ENCODE measurements at regions not wholly inside any gene's neighbourhood (a gene's known extent, or its start where the extent isn't known, plus 50 kb on each side); places are given as distances from the start of the nearest gene placed in this dataset.

DNA sequence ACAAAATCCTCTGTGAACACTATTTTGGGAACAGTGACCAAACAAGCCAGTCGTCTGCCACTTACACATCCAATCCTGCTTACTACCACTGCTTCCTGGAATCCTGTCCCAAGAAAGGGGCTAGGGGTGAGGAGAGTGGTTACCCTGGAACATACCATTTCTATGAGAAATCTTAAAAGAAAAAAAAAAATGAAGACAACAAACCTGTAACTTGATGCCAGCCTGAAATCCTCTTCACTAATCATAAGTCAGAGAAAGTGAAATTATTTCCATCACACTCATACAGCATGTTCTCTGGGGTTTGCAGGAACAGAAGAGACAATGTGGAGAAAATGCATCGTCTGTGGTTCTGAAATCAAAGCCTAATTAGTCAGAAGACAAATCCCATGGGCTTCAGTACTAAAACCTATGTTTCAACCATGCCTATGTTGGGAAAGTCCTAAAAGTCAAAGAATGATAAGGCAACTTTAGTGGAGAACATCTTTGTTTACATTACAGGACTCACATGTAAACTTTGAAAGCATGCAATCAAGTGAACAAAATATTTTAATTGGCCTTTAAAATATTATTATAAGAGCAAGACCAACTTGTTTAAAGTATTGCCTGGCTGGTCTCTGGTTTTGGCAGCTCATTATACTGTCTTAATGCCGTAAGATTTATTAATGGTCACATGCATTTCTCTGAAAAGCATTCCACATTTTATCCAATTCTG is 220.7 kb downstream of the LTN1 start:
- no peak for ATAC-seq
- ChIA-PET POLR2A (no interaction called here), CTCF (ENCODE audit: low intra/inter-chr PET ratio) (no interaction called here)
- TF ChIP-seq HSF4 (CRISPR knock-in tag; IDR thresholded peaks at IDR 0.05; ENCODE audit: borderline replicate concordance) (no peak), ZNF232 (CRISPR knock-in tag; IDR thresholded peaks at IDR 0.05) (no peak), SNRNP70 (optimal IDR thresholded peaks at IDR 0.05; ENCODE audit: low read depth, low read length) (no peak), MCM3 (IDR thresholded peaks at IDR 0.05) (no peak), TBP (optimal IDR thresholded peaks at IDR 0.05; ENCODE audit: low read depth, low read length) (no peak), GATAD2A (IDR thresholded peaks at IDR 0.05) (no peak)
- TF ChIP-seq, protein P1, sequence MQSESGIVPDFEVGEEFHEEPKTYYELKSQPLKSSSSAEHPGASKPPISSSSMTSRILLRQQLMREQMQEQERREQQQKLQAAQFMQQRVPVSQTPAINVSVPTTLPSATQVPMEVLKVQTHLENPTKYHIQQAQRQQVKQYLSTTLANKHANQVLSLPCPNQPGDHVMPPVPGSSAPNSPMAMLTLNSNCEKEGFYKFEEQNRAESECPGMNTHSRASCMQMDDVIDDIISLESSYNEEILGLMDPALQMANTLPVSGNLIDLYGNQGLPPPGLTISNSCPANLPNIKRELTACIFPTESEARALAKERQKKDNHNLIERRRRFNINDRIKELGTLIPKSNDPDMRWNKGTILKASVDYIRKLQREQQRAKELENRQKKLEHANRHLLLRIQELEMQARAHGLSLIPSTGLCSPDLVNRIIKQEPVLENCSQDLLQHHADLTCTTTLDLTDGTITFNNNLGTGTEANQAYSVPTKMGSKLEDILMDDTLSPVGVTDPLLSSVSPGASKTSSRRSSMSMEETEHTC (IDR thresholded peaks at IDR 0.05), result no peak
- TF ChIP-seq, protein P2, sequence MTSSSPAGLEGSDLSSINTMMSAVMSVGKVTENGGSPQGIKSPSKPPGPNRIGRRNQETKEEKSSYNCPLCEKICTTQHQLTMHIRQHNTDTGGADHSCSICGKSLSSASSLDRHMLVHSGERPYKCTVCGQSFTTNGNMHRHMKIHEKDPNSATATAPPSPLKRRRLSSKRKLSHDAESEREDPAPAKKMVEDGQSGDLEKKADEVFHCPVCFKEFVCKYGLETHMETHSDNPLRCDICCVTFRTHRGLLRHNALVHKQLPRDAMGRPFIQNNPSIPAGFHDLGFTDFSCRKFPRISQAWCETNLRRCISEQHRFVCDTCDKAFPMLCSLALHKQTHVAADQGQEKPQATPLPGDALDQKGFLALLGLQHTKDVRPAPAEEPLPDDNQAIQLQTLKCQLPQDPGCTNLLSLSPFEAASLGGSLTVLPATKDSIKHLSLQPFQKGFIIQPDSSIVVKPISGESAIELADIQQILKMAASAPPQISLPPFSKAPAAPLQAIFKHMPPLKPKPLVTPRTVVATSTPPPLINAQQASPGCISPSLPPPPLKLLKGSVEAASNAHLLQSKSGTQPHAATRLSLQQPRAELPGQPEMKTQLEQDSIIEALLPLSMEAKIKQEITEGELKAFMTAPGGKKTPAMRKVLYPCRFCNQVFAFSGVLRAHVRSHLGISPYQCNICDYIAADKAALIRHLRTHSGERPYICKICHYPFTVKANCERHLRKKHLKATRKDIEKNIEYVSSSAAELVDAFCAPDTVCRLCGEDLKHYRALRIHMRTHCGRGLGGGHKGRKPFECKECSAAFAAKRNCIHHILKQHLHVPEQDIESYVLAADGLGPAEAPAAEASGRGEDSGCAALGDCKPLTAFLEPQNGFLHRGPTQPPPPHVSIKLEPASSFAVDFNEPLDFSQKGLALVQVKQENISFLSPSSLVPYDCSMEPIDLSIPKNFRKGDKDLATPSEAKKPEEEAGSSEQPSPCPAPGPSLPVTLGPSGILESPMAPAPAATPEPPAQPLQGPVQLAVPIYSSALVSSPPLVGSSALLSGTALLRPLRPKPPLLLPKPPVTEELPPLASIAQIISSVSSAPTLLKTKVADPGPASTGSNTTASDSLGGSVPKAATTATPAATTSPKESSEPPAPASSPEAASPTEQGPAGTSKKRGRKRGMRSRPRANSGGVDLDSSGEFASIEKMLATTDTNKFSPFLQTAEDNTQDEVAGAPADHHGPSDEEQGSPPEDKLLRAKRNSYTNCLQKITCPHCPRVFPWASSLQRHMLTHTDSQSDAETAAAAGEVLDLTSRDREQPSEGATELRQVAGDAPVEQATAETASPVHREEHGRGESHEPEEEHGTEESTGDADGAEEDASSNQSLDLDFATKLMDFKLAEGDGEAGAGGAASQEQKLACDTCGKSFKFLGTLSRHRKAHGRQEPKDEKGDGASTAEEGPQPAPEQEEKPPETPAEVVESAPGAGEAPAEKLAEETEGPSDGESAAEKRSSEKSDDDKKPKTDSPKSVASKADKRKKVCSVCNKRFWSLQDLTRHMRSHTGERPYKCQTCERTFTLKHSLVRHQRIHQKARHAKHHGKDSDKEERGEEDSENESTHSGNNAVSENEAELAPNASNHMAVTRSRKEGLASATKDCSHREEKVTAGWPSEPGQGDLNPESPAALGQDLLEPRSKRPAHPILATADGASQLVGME (CRISPR knock-in tag; IDR thresholded peaks at IDR 0.05), result no peak
- TF ChIP-seq, protein P3, sequence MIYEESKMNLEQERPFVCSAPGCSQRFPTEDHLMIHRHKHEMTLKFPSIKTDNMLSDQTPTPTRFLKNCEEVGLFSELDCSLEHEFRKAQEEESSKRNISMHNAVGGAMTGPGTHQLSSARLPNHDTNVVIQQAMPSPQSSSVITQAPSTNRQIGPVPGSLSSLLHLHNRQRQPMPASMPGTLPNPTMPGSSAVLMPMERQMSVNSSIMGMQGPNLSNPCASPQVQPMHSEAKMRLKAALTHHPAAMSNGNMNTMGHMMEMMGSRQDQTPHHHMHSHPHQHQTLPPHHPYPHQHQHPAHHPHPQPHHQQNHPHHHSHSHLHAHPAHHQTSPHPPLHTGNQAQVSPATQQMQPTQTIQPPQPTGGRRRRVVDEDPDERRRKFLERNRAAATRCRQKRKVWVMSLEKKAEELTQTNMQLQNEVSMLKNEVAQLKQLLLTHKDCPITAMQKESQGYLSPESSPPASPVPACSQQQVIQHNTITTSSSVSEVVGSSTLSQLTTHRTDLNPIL (CRISPR knock-in tag; IDR thresholded peaks at IDR 0.05), result no peak
- no TSS peak for BruUV-seq (replicated peaks)
- Histone ChIP-seq H3K36me3 (ENCODE audit: control insufficient read depth, insufficient read depth, low read length) (no peaks in the 10 kb centered on the region), H3K4me1 (replicated peaks in 1 of 2; ENCODE audit: control insufficient read depth in 2 of 2, insufficient read depth in 2 of 2, low read length in 2 of 2) (no peaks in the 10 kb centered on the region), H3K4me2 (ENCODE audit: insufficient read depth, low read length) (no peak overlapping the region), H3K79me2 (ENCODE audit: control insufficient read depth, insufficient read depth, low read length) (no peaks in the 10 kb centered on the region), H3K9me1 (ENCODE audit: control insufficient read depth, insufficient read depth, low read length) (no peaks in the 10 kb centered on the region), H3K27me3 (ENCODE audit: control insufficient read depth in 2 of 2, insufficient read depth in 2 of 2, low read length in 2 of 2) (no peaks in the 10 kb centered on the region), H3K9ac (ENCODE audit: insufficient read depth in 1 of 2, low read depth in 2 of 2, low read length in 2 of 2) (no peak overlapping the region), H2AFZ (ENCODE audit: low read depth, low read length) (no peak overlapping the region), H3K4me3 (no peak overlapping the region), H4K20me1 (replicated peaks; ENCODE audit: control insufficient read depth, insufficient read depth, low read length) (no peaks in the 10 kb centered on the region), H3K27ac (ENCODE audit: extremely low read depth, low read depth, low read length) (no peak overlapping the region), H3K9me3 (replicated peaks; ENCODE audit: control insufficient read depth, insufficient read depth, low read depth, low read length) (no peaks in the 10 kb centered on the region)
- WGBS (ENCODE audit: insufficient coverage, low coverage, missing lambda C conversion rate), result 2% methylated on average over 3 of the region's 3 CpGs
- intact Hi-C loops (cut with micrococcal nuclease) (no loop called here), in situ Hi-C loops (cut with MboI) (no loop called here)
- no peak for FAIRE-seq
- DNase-seq (ENCODE audit: extremely low read depth in 1 of 4, low spot score in 3 of 4), result no peak
